A673 (cell line): ENCODE measurements at regions not wholly inside any gene's neighbourhood (a gene's known extent, or its start where the extent isn't known, plus 50 kb on each side); places are given as distances from the start of the nearest gene placed in this dataset.

Source experiments
- EZH2 ChIP-seq: fragments of 200-600 bp; sonication (generic); IDR thresholded peaks from 2 replicates; pipeline ENCODE4 v1.6.1; 2017; ENCODE audit warnings: borderline replicate concordance, low read depth, mild to moderate bottlenecking, mixed read lengths, antibody characterized with exemption, low read length; ENCODE audit not compliant: poor library complexity, severe bottlenecking
- TF ChIP-seq, protein P1 (sequence below): fragments of 300-800, 200-600 bp; sonication (generic); conservative IDR thresholded peaks from 2 replicates; pipeline ENCODE4 v1.5.1; 2017; ENCODE audit warnings: low read depth, mild to moderate bottlenecking, antibody characterized with exemption, low read length, moderate library complexity, mixed read lengths

DNA sequence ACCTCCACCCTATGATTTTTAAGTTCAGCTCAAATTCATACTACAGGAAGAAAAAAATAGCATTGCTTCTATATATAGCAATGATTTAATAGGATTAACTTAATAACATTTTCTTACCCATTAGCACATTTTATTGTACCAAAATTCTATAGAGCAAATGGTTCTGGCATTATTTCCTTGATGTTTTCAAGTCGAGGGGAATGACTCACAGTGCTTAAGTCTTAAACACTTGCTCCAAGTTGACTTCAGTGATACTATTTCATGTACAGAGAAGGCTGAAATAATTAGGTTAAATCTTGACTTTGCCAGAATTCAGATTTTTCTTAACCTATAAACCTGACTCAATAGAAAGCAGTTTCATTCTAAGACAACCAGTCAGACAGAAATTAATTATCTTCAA is 1133.8 kb downstream of the SORCS3 start:
- TF ChIP-seq, protein P1, sequence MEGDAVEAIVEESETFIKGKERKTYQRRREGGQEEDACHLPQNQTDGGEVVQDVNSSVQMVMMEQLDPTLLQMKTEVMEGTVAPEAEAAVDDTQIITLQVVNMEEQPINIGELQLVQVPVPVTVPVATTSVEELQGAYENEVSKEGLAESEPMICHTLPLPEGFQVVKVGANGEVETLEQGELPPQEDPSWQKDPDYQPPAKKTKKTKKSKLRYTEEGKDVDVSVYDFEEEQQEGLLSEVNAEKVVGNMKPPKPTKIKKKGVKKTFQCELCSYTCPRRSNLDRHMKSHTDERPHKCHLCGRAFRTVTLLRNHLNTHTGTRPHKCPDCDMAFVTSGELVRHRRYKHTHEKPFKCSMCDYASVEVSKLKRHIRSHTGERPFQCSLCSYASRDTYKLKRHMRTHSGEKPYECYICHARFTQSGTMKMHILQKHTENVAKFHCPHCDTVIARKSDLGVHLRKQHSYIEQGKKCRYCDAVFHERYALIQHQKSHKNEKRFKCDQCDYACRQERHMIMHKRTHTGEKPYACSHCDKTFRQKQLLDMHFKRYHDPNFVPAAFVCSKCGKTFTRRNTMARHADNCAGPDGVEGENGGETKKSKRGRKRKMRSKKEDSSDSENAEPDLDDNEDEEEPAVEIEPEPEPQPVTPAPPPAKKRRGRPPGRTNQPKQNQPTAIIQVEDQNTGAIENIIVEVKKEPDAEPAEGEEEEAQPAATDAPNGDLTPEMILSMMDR, result no peak
- no peak for TF ChIP-seq EZH2
